Kasumi-1 (cell line): ENCODE measurements at regions not wholly inside any gene's neighbourhood (a gene's known extent, or its start where the extent isn't known, plus 50 kb on each side); places are given as distances from the start of the nearest gene placed in this dataset.

Source experiments
- DNase-seq, 2 experiments: peaks; one replicate each; lab custom pipeline; 2025; lab: John Stamatoyannopoulos, UW

DNA sequence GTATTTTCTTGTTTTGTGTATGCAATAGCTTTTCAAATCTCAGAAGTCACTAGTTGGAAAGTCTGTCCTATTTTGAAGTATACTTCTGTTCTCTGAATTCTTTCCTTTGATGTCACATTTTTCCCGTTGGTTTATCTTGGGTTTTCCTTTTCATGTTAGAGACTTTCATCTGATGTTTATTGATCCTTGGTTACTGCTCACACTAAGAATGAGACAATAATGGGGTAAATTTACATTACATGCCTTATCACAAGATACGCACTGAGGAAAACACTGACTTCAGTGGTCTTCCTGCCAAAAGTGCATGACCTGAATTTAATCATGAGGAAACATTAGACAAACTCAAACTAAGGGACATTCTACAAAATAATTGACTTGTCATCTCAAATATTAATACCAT lies 63.5 kb upstream of the C1GALT1 start:
- DNase-seq = no peak

DNA sequence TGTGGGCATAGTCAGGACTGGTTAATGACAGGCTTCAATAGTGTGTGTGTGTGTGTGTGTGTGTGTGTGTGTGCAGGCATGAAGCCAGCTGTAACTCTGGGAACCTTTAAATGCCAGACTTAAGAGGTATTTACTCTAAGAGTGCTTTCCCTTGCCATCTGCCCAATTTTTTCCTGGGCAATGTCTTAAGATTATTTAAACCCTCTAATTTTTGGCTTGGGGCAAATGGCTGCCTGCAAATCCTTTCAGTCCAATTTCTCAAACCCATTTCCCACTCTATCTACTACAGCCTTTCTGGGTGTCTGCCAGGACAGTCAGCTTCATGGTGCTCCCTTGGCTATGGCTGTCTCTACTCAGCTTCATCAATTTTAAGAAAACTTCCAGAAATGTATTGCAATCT lies 62.6 kb upstream of the C1GALT1 start:
- DNase-seq = no peak

DNA sequence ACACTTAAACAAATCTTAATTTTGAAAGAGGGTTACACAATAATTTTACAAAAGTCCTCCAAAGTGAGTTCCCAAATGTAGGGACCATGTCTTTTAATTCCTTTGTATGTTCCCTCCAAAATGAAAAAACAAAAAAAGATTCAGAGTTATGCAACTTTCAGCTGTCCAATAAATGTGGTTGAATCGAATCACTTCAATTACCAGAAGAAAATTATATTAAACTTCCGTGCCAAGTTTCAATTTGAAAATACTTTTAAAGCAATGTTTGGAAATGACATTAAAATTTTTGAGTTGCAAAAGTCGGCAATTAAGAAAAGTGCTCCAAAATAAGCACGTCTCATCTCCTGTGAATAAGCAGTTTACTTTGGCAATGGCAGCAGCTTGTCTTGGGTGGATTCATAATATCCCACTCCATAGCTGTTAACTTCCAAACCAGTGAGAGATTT lies 60.3 kb upstream of the C1GALT1 start:
- DNase-seq = no peak

DNA sequence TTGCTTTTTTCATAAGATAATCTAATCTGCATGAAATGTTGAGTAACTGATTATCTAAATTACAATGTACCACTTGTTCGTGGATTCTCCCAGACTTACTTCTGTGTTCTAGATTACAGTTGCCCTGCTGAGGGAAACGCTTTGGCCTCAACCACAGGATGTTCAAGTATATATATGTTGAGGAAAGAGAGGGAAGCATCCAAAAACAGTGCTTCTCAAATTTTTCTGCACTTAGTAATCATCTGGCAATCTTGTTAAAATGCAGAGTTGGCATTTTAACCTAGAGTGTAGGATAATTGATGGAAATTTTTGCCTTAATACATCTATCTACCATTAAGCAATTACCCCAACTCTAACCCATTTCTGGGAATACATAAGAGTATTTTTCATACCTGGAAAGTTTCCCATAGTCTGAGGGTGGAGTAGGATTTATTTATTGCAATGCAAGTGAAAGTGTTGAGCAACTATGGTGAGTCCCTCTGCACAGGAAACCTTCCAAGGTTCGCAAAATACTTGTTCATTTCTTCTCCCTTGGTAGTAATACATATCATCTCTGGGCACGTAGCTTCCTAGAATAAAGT lies 59.6 kb upstream of the C1GALT1 start:
- DNase-seq = no peak

DNA sequence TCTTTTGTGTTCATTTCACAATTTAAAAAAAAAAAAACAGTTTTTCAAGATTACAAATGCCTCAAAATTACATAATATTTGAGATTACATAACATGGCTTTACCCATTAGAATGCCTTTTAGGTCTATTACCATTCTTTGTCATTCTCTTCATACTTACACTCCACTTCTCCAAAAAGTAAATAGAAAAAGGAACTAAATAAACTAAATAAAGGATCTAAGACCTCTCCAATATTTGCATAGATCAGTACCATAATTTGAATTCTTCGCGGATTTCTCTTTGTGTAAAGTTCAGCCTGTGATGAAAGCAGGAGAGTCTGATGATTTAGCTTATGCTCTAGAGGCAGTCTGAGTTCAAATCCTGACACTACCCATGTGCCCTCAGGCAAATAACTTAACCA lies 56.4 kb upstream of the C1GALT1 start:
- DNase-seq = no peak

DNA sequence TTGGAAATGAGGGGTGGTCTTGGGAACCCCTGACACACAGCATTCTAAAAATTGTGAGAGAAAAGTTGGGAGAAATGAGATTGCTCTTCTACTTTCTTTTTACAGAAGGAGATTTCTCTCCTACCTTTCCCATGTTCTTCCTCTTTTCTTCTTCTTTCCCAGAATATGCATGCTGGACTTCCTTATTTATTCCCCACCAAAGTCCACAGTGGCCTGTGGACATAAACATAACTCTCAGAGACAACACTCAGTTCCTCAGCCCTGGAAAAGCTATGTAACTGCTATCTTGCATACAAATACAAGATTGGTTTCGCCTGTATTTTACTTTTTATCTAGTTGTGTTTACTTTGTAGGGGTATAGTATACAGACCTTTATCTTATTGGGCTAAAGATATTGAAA lies 54.6 kb upstream of the C1GALT1 start:
- no peak for DNase-seq

DNA sequence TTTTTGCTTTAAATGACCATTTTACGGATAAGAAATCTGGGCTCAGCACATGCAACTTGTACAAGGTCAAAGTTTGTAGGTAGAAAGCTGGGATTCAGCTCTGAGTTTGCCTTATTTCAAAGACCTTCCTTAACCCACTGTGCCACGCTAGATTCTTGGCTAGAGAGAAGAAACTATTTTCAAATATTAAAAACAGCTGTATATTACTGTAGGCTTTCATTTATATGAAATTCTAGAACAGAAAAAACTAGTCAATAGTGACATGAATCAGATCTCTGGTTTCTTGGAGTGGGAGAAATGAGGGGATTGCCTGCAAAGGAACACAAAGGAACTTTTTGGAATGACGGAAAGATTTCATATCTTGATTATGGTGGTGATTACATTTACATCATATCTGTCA lies 53.0 kb upstream of the C1GALT1 start:
- no peak for DNase-seq

DNA sequence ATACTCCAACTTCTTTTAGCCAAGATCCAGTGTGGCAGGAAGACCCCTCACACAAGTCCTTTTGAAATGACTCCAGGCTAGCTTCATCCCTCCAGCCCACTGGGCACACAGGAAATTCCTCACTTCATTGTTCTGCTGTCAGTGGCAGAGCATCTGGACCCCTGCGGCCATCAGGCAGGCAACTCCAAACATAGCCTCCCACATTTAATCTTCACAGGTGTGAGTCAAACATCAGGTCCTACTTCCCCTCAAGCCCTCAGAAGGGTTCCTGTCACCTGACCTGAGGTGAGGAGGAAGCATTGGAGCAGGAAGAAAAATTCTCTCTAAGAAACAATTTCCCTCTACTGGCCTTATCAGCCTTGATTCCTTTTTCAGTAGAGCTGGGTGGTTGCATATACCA lies 51.1 kb upstream of the C1GALT1 start:
- no peak for DNase-seq
